HEK293 (cell line): ENCODE measurements at regions not wholly inside any gene's neighbourhood (a gene's known extent, or its start where the extent isn't known, plus 50 kb on each side); places are given as distances from the start of the nearest gene placed in this dataset.

Source experiments
- CTCF ChIA-PET: fragments of 350-600 bp; formaldehyde crosslinking; extraction: SDS; loops from one replicate; lab custom pipeline; 2021; ENCODE audit warnings: antibody characterized with exemption; lab: Yijun Ruan, JAX
- POLR2A ChIA-PET: fragments of 300-600 bp; formaldehyde crosslinking; extraction: SDS; loops from one replicate; lab custom pipeline; 2020; ENCODE audit warnings: antibody characterized with exemption, inconsistent platforms; lab: Yijun Ruan, JAX
- H3K27ac ChIP-seq: fragments of 200-500 bp; sonication (Bioruptor generic); 2 replicates; pipeline ENCODE4 v1.5.1; 2014; ENCODE audit warnings: low read depth, low read length, control low read depth, inconsistent platforms; ENCODE audit errors: extremely low read depth
- H3K36me3 ChIP-seq, 2 experiments: fragments of 200-500 bp in 1 of 2; sonication (Bioruptor generic) in 1 of 2; 1 replicate in 1 of 2; 2 replicates in 1 of 2; pipeline ENCODE4 v1.5.1; 2014 to 2017; ENCODE audit warnings: inconsistent platforms in 2 of 2, low read length in 2 of 2; ENCODE audit not compliant: control insufficient read depth in 2 of 2, insufficient read depth in 1 of 2
- H3K4me1 ChIP-seq: fragments of 200-500 bp; sonication (Bioruptor generic); 2 replicates; pipeline ENCODE4 v1.5.1; 2014; ENCODE audit warnings: mild to moderate bottlenecking, low read length, inconsistent platforms; ENCODE audit not compliant: control insufficient read depth, insufficient read depth
- H3K4me3 ChIP-seq: 2 replicates; pipeline ENCODE4 v1.5.1; 2011; ENCODE audit warnings: low read depth, mild to moderate bottlenecking, control low read depth, low read length, moderate library complexity
- H3K9me3 ChIP-seq: fragments of 200-500 bp; sonication (Bioruptor generic); 2 replicates; pipeline ENCODE4 v1.5.1; 2014; ENCODE audit warnings: low read depth, low read length, inconsistent platforms; ENCODE audit not compliant: control insufficient read depth, insufficient read depth
- ATF2 ChIP-seq: fragments of 450-650 bp; formaldehyde crosslinking; IDR thresholded peaks from 2 replicates; pipeline ENCODE4 v1.5.1; 2016; ENCODE audit warnings: missing biosample characterization, missing genetic modification characterization, low read depth
- KLF1 ChIP-seq: fragments of 450-650 bp; formaldehyde crosslinking; IDR thresholded peaks from 2 replicates; pipeline ENCODE4 v1.5.1; 2016; ENCODE audit warnings: missing biosample characterization, missing genetic modification characterization
- KLF16 ChIP-seq: fragments of 450-650 bp; formaldehyde crosslinking; IDR thresholded peaks from 2 replicates; pipeline ENCODE4 v1.5.1; 2017; ENCODE audit warnings: missing biosample characterization, missing genetic modification characterization
- SP2 ChIP-seq: fragments of 450-650 bp; formaldehyde crosslinking; IDR thresholded peaks from 2 replicates; pipeline ENCODE4 v1.5.1; 2016; ENCODE audit warnings: missing biosample characterization, missing genetic modification characterization
- ZBTB20 ChIP-seq: fragments of 450-650 bp; formaldehyde crosslinking; IDR thresholded peaks from 2 replicates; pipeline ENCODE4 v1.5.1; 2016; ENCODE audit warnings: missing biosample characterization, missing genetic modification characterization
- ZFP3 ChIP-seq: fragments of 450-650 bp; formaldehyde crosslinking; IDR thresholded peaks from 2 replicates; pipeline ENCODE4 v1.5.1; 2016; ENCODE audit warnings: low read depth, missing biosample characterization, missing genetic modification characterization
- ZNF112 ChIP-seq: fragments of 450-650 bp; formaldehyde crosslinking; IDR thresholded peaks from 2 replicates; pipeline ENCODE4 v1.5.0; 2017; ENCODE audit warnings: missing biosample characterization, missing genetic modification characterization
- ZNF132 ChIP-seq: fragments of 450-650 bp; formaldehyde crosslinking; IDR thresholded peaks from 2 replicates; pipeline ENCODE4 v1.5.1; 2017; ENCODE audit warnings: missing biosample characterization, missing genetic modification characterization, borderline replicate concordance
- ZNF155 ChIP-seq: fragments of 450-650 bp; formaldehyde crosslinking; IDR thresholded peaks from 2 replicates; pipeline ENCODE4 v1.5.1; 2016; ENCODE audit warnings: missing biosample characterization, missing genetic modification characterization
- ZNF202 ChIP-seq: fragments of 450-650 bp; formaldehyde crosslinking; IDR thresholded peaks from 2 replicates; pipeline ENCODE4 v1.5.1; 2016; ENCODE audit warnings: missing biosample characterization, missing genetic modification characterization, borderline replicate concordance
- ZNF223 ChIP-seq: fragments of 450-650 bp; formaldehyde crosslinking; IDR thresholded peaks from 2 replicates; pipeline ENCODE4 v1.5.1; 2016; ENCODE audit warnings: missing biosample characterization, missing genetic modification characterization
- ZNF274 ChIP-seq, 2 experiments: fragments of 200-500 bp in 1 of 2; fragments of 450-650 bp in 1 of 2; sonication (Bioruptor generic) in 1 of 2; formaldehyde crosslinking in 1 of 2; IDR thresholded peaks; 2 replicates each; pipeline versions ENCODE4 v1.5.1 to v1.6.1; 2014 to 2016; ENCODE audit warnings: borderline replicate concordance in 1 of 2, inconsistent platforms in 1 of 2, low read length in 1 of 2, missing biosample characterization in 1 of 2, missing genetic modification characterization in 1 of 2
- ZNF280C ChIP-seq: fragments of 450-650 bp; formaldehyde crosslinking; IDR thresholded peaks from 2 replicates; pipeline ENCODE4 v1.5.1; 2016; ENCODE audit warnings: missing biosample characterization, missing genetic modification characterization
- ZNF311 ChIP-seq: fragments of 450-650 bp; formaldehyde crosslinking; IDR thresholded peaks from 2 replicates; pipeline ENCODE4 v1.5.1; 2017; ENCODE audit warnings: missing biosample characterization, missing genetic modification characterization, borderline replicate concordance
- ZNF350 ChIP-seq: fragments of 450-650 bp; formaldehyde crosslinking; IDR thresholded peaks from 2 replicates; pipeline ENCODE4 v1.5.0; 2017; ENCODE audit warnings: missing biosample characterization, mild to moderate bottlenecking, missing genetic modification characterization
- ZNF37A ChIP-seq: fragments of 450-650 bp; IDR thresholded peaks from 2 replicates; pipeline ENCODE4 v1.5.1; 2018; ENCODE audit warnings: missing biosample characterization, missing genetic modification characterization
- ZNF394 ChIP-seq: fragments of 450-650 bp; formaldehyde crosslinking; IDR thresholded peaks from 2 replicates; pipeline ENCODE4 v1.5.1; 2016; ENCODE audit warnings: missing biosample characterization, missing genetic modification characterization, mild to moderate bottlenecking, moderate library complexity, borderline replicate concordance
- ZNF416 ChIP-seq: fragments of 450-650 bp; formaldehyde crosslinking; IDR thresholded peaks from 2 replicates; pipeline ENCODE4 v1.5.1; 2016; ENCODE audit warnings: missing biosample characterization, missing genetic modification characterization
- ZNF549 ChIP-seq: fragments of 450-650 bp; IDR thresholded peaks from 2 replicates; pipeline ENCODE4 v1.5.1; 2018; ENCODE audit warnings: missing biosample characterization, missing genetic modification characterization, mild to moderate bottlenecking, inconsistent platforms, moderate library complexity
- ZNF561 ChIP-seq: fragments of 450-650 bp; IDR thresholded peaks from 2 replicates; pipeline ENCODE4 v1.5.1; 2018; ENCODE audit warnings: missing biosample characterization, missing genetic modification characterization, borderline replicate concordance
- ZNF624 ChIP-seq: fragments of 450-650 bp; formaldehyde crosslinking; IDR thresholded peaks from 2 replicates; pipeline ENCODE4 v1.5.1; 2017; ENCODE audit warnings: missing biosample characterization, missing genetic modification characterization
- ZNF654 ChIP-seq: fragments of 450-650 bp; formaldehyde crosslinking; IDR thresholded peaks from 2 replicates; pipeline ENCODE4 v1.5.1; 2016; ENCODE audit warnings: low read depth, missing biosample characterization, missing genetic modification characterization
- ZNF658 ChIP-seq: fragments of 450-650 bp; formaldehyde crosslinking; IDR thresholded peaks from 2 replicates; pipeline ENCODE4; 2016; ENCODE audit warnings: missing biosample characterization, missing genetic modification characterization
- ZNF747 ChIP-seq: fragments of 450-650 bp; formaldehyde crosslinking; IDR thresholded peaks from 2 replicates; pipeline ENCODE4 v1.5.1; 2016; ENCODE audit warnings: missing biosample characterization, missing genetic modification characterization
- ZNF785 ChIP-seq: fragments of 450-650 bp; formaldehyde crosslinking; IDR thresholded peaks from 2 replicates; pipeline ENCODE4 v1.5.1; 2016; ENCODE audit warnings: missing biosample characterization, missing genetic modification characterization
- ZXDB ChIP-seq: fragments of 450-650 bp; formaldehyde crosslinking; IDR thresholded peaks from 2 replicates; pipeline ENCODE4 v1.5.1; 2016; ENCODE audit warnings: missing biosample characterization, missing genetic modification characterization

- H3K4me3 ChIP-seq, result no peak overlapping the region
- CTCF ChIA-PET, result no interaction called here
- POLR2A ChIA-PET, result no interaction called here
- TF ChIP-seq ZNF350 (tag by site-specific recombination) (no peak), ZNF747 (tag by site-specific recombination) (no peak), ZNF654 (tag by site-specific recombination) (no peak), SP2 (tag by site-specific recombination) (no peak), ZXDB (tag by site-specific recombination) (no peak), ZNF394 (no peak), ZNF416 (tag by site-specific recombination) (no peak), ZNF624 (tag by site-specific recombination) (no peak), ZNF37A (no peak), ZNF132 (tag by site-specific recombination) (no peak), KLF1 (tag by site-specific recombination) (no peak), ZNF658 (no peak), ZNF223 (tag by site-specific recombination) (no peak), KLF16 (tag by site-specific recombination) (no peak), ZNF202 (tag by site-specific recombination) (no peak), ZNF155 (tag by site-specific recombination) (no peak), ZNF311 (no peak), ZNF549 (tag by site-specific recombination) (no peak)
- no peaks in the 10 kb centered on the region for H3K36me3 ChIP-seq
- H3K9me3 ChIP-seq, result no peaks in the 10 kb centered on the region
- H3K4me1 ChIP-seq, result no peaks in the 10 kb centered on the region
- no peak overlapping the region for H3K27ac ChIP-seq
Measured at GRCh38 chr1:194318790-194319280, 1132.4 kb upstream of the B3GALT2 start.

GRCh38 chr1:194309697-194310096 lies 1123.3 kb upstream of the B3GALT2 start:
- Histone ChIP-seq H3K4me3 (no peak overlapping the region), H3K9me3 (no peaks in the 10 kb centered on the region), H3K4me1 (no peaks in the 10 kb centered on the region), H3K27ac (no peak overlapping the region), H3K36me3 (no peaks in the 10 kb centered on the region)
- ChIA-PET POLR2A (no interaction called here), CTCF (interaction anchor here (0.5 to 0.6 kb wide), 2 partner anchors 151 to 1167 kb away, joined by 3 to 4 read pairs; no protein-coding TSS in a partner anchor)
- TF ChIP-seq ZNF747 (tag by site-specific recombination) (no peak), ZFP3 (no peak), ATF2 (tag by site-specific recombination) (no peak), ZNF561 (no peak), ZNF785 (tag by site-specific recombination) (no peak), ZBTB20 (tag by site-specific recombination) (no peak), ZNF112 (tag by site-specific recombination) (no peak), ZNF280C (tag by site-specific recombination) (no peak), ZNF274 (IDR thresholded peaks at IDR 0.05; ENCODE audit: low read length) (no peak), ZNF274 (tag by site-specific recombination; IDR thresholded peaks at IDR 0.05; ENCODE audit: borderline replicate concordance) (no peak)
